ENCODE measurements at regions not wholly inside any gene's neighbourhood (a gene's known extent, or its start where the extent isn't known, plus 50 kb on each side); places are given as distances from the start of the nearest gene placed in this dataset.
"Not testable (repeated sequence)": the region's sequence is repeated elsewhere in the genome, so short reads cannot be mapped to it uniquely, and the experiment has no call there.

GRCh38 chr5:36739751-36740221, 133.4 kb downstream of the SLC1A3 start:
- intact Hi-C loops (cut with micrococcal nuclease) = loop anchor here (1.0 to 2.0 kb wide), 3 partner anchors 131 to 267 kb away; no protein-coding TSS in a partner anchor

GRCh38 chr5:36740259-36740898, 134.0 kb downstream of the SLC1A3 start:
- intact Hi-C loops (cut with micrococcal nuclease) = no loop called here

- intact Hi-C loops (cut with micrococcal nuclease) = no loop called here
Measured at GRCh38 chr5:36741128-36741527, 134.7 kb downstream of the SLC1A3 start.

- intact Hi-C loops (cut with micrococcal nuclease) = no loop called here
Measured at GRCh38 chr5:36743891-36744772, 132.4 kb upstream of the NIPBL start.

GRCh38 chr5:36744773-36745589, 131.6 kb upstream of the NIPBL start:
- intact Hi-C loops (cut with micrococcal nuclease) = no loop called here

GRCh38 chr5:36747794-36748193, 128.8 kb upstream of the NIPBL start:
- intact Hi-C loops (cut with micrococcal nuclease) = not testable (repeated sequence)

- intact Hi-C loops (cut with micrococcal nuclease) = no loop called here
Measured at GRCh38 chr5:36751886-36752285, 124.7 kb upstream of the NIPBL start.

GRCh38 chr5:36755342-36755741, 121.2 kb upstream of the NIPBL start:
- intact Hi-C loops (cut with micrococcal nuclease) = no loop called here

- intact Hi-C loops (cut with micrococcal nuclease) = no loop called here
Measured at GRCh38 chr5:36755920-36756488, 120.6 kb upstream of the NIPBL start.

GRCh38 chr5:36756848-36757247, 119.7 kb upstream of the NIPBL start:
- intact Hi-C loops (cut with micrococcal nuclease) = no loop called here

- intact Hi-C loops (cut with micrococcal nuclease) = no loop called here
Measured at GRCh38 chr5:36759117-36759516, 117.5 kb upstream of the NIPBL start.

GRCh38 chr5:36763454-36763853, 113.1 kb upstream of the NIPBL start:
- intact Hi-C loops (cut with micrococcal nuclease) = no loop called here

GRCh38 chr5:36765876-36766275, 110.7 kb upstream of the NIPBL start:
- intact Hi-C loops (cut with micrococcal nuclease) = no loop called here

GRCh38 chr5:36766981-36767380, 109.6 kb upstream of the NIPBL start:
- intact Hi-C loops (cut with micrococcal nuclease) = no loop called here

- intact Hi-C loops (cut with micrococcal nuclease) = no loop called here
Measured at GRCh38 chr5:36768450-36768849, 108.1 kb upstream of the NIPBL start.

- intact Hi-C loops (cut with micrococcal nuclease) = no loop called here
Measured at GRCh38 chr5:36769129-36769770, 107.3 kb upstream of the NIPBL start.

- intact Hi-C loops (cut with micrococcal nuclease) = no loop called here
Measured at GRCh38 chr5:36770125-36770524, 106.4 kb upstream of the NIPBL start.

- intact Hi-C loops (cut with micrococcal nuclease) = no loop called here
Measured at GRCh38 chr5:36772276-36773140, 104.1 kb upstream of the NIPBL start.

GRCh38 chr5:36777105-36777757, 99.3 kb upstream of the NIPBL start:
- intact Hi-C loops (cut with micrococcal nuclease) = no loop called here
